Mesodermal cell (in vitro differentiated cells): ENCODE measurements at regions not wholly inside any gene's neighbourhood (a gene's known extent, or its start where the extent isn't known, plus 50 kb on each side); places are given as distances from the start of the nearest gene placed in this dataset.

Source experiments
- H3K27ac ChIP-seq: 2 replicates; pipeline ENCODE4 v1.7.0; 2013; ENCODE audit warnings: mild to moderate bottlenecking, low read depth, low read length, moderate library complexity; ENCODE audit not compliant: severe bottlenecking
- H3K36me3 ChIP-seq: 2 replicates; pipeline ENCODE4 v1.7.1; 2013; ENCODE audit warnings: mild to moderate bottlenecking, low read length, moderate library complexity; ENCODE audit not compliant: control insufficient read depth, insufficient read depth
- H3K4me1 ChIP-seq: one replicate; pipeline ENCODE4 v1.7.1; 2013; ENCODE audit warnings: mild to moderate bottlenecking, low read length; ENCODE audit not compliant: insufficient read depth, control insufficient read depth, poor library complexity, severe bottlenecking
- H3K4me3 ChIP-seq: 2 replicates; pipeline ENCODE4 v1.7.0; 2013; ENCODE audit warnings: low read length, control low read depth, mild to moderate bottlenecking; ENCODE audit not compliant: insufficient read depth, poor library complexity, severe bottlenecking; ENCODE audit errors: extremely low read depth
- H3K9me3 ChIP-seq: 2 replicates; pipeline ENCODE4 v1.7.1; 2013; ENCODE audit warnings: mild to moderate bottlenecking, low read length, moderate library complexity; ENCODE audit not compliant: control insufficient read depth
- WGBS, 2 experiments: methylation state at CpG; one replicate each; pipeline ENCODE4 v1.1.5; 2013; ENCODE audit warnings: missing lambda C conversion rate in 2 of 2; ENCODE audit not compliant: insufficient coverage in 2 of 2; 5-methylcytosine and 5-hydroxymethylcytosine counted together

DNA sequence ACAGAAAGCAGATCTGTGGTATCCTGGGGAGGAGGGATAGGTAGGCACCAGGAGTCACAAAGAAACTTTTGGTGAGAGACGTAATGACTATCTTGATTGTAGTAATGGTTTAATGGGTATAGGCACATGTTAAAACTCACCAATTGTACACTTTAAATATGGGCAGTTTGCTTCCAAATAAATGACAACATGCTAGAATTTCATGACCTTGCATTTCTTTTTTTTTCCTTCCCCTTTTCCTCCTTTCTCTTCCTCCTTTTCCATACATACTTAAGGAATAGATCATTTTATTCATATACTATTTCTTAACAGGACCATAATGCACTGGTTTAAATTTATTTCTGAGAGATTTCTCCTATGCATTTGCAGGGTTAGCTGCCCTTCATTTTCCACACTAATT, 341.8 kb downstream of the TMEM182 start:
- H3K27ac ChIP-seq, result no peak overlapping the region
- WGBS, 2 experiments, result no CpG with 5 or more reads among the region's 1 CpG
- no peaks in the 10 kb centered on the region for H3K9me3 ChIP-seq

DNA sequence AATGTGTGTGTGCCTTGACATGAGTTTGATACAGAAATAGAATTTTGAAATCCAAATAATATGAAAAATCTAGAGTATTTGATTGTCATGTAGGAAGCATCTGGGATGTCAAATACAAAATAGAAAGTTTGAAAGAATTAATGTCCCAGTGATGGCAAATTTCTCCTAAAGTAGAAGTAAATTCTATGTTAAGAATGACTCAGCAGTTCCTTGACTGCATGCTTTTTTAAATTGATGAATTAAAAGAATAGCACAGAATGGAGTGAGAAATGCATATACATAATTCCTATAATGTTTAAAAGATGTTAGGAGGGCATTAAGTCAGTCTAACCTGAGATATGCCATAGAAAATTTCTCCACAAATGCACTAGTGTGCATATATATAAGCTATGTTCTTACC, 357.5 kb downstream of the TMEM182 start:
- no peak overlapping the region for H3K27ac ChIP-seq
- H3K4me1 ChIP-seq, result no peaks in the 10 kb centered on the region
- no peaks in the 10 kb centered on the region for H3K36me3 ChIP-seq
- no peak overlapping the region for H3K4me3 ChIP-seq
- H3K9me3 ChIP-seq, result no peaks in the 10 kb centered on the region

More for the DNA sequence above, 341.8 kb downstream of the TMEM182 start:
- Histone ChIP-seq H3K4me1 (no peaks in the 10 kb centered on the region), H3K4me3 (no peak overlapping the region), H3K36me3 (no peaks in the 10 kb centered on the region)

DNA sequence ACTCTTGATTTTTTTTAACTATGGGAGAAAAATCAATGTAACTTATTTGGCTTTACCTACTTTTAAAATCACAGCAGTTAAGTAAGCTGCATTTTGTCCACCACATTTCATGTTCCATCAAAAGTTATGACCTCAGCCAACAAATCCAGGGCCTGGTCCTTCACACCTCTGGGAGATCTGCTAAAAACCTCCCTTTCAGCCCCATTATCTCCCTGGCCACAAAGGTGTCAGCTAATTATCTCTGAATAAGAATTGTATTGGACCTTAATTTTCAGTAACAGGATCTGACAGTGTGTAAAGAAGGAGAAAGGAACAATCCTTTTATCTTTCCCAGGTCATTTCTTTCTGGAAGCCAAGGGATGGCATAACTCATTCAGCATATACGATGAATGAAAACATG, 359.3 kb downstream of the TMEM182 start:
- no peaks in the 10 kb centered on the region for H3K36me3 ChIP-seq
- H3K4me1 ChIP-seq, result no peaks in the 10 kb centered on the region
- H3K9me3 ChIP-seq, result no peaks in the 10 kb centered on the region
- H3K4me3 ChIP-seq, result no peak overlapping the region
- H3K27ac ChIP-seq, result no peak overlapping the region
- WGBS, 2 experiments, result 60% methylated on average over 1 of the region's 1 CpG; no CpG with 5 or more reads in 1 of the 2 experiments

DNA sequence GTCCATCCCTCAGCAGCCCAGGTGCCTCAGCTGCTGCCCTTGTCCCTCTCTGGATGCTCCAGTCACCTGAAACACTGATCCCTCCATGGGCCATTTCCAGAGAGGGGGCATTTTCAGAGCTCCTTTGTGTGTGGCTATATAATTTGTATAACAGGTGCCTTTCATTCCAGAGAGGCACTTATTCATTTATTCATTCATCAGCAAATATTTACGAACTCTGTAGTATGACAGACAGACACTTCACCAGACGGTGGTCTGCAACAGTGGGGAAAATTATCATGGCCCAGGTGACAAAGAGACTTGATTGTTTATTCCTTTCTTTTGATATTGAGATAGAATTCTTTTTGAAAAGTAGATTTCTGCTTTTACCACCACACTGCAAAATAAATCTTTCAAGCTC, 361.7 kb downstream of the TMEM182 start:
- Histone ChIP-seq H3K4me3 (no peak overlapping the region), H3K9me3 (no peaks in the 10 kb centered on the region), H3K27ac (no peak overlapping the region), H3K4me1 (no peaks in the 10 kb centered on the region), H3K36me3 (no peaks in the 10 kb centered on the region)
- WGBS, 2 experiments, result no CpG with 5 or more reads among the region's 2 CpGs

DNA sequence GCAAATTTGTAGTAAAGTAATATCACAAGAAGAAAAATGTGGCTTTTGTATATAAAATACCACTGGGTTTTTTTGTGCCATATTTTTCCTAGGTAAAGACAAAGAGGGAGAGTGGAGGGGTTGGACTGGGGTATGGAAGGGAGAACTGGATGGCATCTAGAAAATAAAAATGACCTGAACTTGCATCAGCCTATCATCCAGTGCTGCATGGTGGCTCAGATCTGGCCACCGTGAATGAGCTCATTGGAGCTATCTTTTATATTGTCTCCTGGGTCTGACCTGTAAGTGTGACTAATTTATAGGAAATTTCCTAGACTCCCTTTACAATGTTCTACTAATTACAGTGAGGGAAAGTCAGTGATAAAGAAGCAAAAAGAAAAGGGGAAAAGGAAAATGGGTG, 369.0 kb downstream of the TMEM182 start:
- Histone ChIP-seq H3K4me3 (no peak overlapping the region), H3K9me3 (peaks cover 5% of the 10 kb centered on the region), H3K27ac (no peak overlapping the region), H3K4me1 (no peaks in the 10 kb centered on the region), H3K36me3 (no peaks in the 10 kb centered on the region)
- WGBS, 2 experiments, result 80 to 83% methylated on average over 1 of the region's 1 CpG

DNA sequence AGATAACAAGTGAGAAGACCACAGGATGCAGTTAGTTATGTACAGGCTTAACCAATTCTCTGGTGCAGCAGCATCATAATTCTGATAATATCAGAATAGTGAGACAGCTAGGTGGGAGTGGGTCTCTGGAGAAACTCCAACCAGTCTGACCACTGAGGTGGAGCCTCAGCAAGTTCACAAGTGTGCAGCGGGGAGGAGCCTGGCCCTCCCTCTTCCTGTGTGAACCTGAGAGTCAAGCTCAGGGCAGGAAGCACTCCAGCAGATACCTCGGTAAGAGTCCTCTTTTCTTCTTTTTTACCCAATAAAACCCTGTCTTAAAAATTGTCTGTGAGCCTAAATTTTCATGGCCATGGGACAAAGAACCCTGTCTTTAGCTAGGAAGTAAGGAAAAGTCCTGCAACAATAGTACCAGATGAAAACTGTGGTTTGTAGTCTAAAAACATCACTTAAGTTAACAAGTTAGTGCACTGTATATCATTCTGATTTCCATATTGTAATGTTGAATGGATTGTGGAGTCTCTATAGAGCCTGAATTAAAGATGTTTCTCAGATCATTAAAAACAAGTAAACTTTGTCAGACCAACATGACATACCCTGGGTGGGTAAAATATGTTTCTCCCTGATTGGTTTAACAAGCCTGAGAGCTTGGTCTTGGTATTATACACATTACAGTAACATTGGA, 370.8 kb downstream of the TMEM182 start:
- no peaks in the 10 kb centered on the region for H3K4me1 ChIP-seq
- H3K4me3 ChIP-seq, result no peak overlapping the region
- WGBS, 2 experiments, result 78% methylated on average over 1 of the region's 2 CpGs; no CpG with 5 or more reads in 1 of the 2 experiments
- no peaks in the 10 kb centered on the region for H3K36me3 ChIP-seq
- no peak overlapping the region for H3K27ac ChIP-seq
- peaks cover 5% of the 10 kb centered on the region for H3K9me3 ChIP-seq

DNA sequence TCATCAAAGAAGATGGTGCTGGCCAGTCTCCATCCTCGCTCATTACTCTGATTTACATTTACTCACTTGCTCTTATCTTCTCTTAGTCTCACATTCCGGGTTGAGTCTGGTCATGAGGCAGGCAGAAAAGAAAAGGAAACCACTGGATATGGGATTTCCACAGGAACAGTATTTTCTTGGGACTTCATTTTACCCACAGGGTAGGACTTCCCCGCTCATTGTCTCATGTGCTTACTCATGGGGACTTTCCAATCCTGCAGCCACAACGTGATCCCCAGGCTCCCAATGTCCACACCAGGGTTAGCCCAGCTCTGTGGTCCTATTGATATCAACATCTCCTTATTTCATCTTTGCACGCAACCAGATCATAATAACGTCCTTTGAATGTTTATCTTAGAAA, 373.8 kb downstream of the TMEM182 start:
- Histone ChIP-seq H3K9me3 (peaks cover 5% of the 10 kb centered on the region), H3K27ac (no peak overlapping the region), H3K4me1 (no peaks in the 10 kb centered on the region), H3K36me3 (no peaks in the 10 kb centered on the region), H3K4me3 (no peak overlapping the region)
- 83 to 93% methylated on average over 2 of the region's 6 CpGs for WGBS, 2 experiments

DNA sequence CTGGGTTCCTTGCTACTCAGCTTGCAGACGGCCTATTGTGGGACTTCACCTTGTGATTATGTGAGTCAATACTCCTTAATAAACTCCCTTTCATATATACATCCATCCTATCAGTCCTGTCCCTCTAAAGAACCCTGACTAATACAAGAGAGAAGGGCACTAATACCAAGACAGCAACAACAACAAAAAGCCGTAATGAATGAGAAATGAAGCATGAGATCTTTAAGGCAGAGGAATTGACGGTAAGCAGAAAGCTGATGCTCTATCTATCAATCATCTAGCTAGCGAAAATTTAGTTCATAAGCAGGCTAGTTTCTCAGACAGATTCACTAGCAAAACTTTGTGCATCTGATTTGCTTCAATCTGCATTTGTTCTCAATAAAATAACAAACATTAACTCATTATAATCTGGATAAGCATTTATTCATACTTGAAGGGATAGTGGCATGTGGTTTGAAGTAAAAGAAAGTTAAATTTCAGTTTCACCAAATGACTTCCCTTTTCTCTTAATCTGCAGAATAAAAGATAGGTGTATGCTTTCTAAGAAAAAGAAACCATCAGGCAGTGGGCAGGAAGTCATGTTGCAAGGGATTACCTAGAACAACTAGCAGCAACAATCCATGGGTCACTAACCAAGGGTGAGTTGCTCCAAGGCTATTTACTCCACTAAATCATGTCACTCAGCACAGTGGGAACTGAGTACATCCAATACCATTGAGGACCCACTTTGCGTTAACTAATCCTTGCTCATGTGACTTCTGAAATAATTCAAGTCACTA, 376.5 kb downstream of the TMEM182 start:
- WGBS, 2 experiments, result 89 to 100% methylated on average over 1 to 4 of the region's 5 CpGs
- H3K9me3 ChIP-seq, result no peaks in the 10 kb centered on the region
- no peak overlapping the region for H3K4me3 ChIP-seq

DNA sequence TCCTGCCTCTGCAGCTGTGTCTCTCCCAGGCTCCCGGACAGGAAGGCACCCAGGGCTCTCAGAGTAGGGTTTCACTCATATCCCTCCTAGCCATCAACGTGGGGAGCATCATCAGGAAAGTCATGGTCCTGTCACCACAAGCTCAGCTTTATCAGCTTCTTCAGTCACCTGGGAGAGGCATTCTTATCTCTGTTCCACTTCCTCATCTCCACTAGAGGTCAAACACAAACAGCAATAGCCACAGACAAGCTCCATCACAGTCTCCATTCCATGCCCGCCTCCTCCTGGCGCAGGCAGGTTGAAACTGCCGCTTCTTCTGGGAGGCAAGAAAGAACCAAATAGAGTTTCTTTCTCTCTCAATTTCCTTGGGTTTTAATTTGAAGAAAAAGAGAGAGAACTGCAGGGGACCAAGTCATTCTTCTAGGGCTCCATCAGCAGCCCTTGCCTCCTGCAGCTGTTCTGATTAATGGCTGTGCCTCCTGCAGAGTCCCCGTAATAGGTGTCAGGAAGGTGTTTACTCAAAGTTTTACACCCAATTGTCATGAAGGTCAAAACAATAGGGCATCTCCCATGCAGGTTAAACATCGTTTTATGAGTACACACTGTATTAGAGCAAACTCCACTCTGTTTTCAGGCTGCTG, 377.9 kb downstream of the TMEM182 start:
- Histone ChIP-seq H3K9me3 (no peaks in the 10 kb centered on the region), H3K27ac (no peak overlapping the region), H3K36me3 (no peaks in the 10 kb centered on the region), H3K4me3 (no peak overlapping the region), H3K4me1 (no peaks in the 10 kb centered on the region)
- WGBS, 2 experiments, result 42 to 67% methylated on average over 3 to 5 of the region's 7 CpGs

More for the DNA sequence above, 376.5 kb downstream of the TMEM182 start:
- H3K36me3 ChIP-seq, result no peaks in the 10 kb centered on the region
- no peaks in the 10 kb centered on the region for H3K4me1 ChIP-seq
- H3K27ac ChIP-seq, result no peak overlapping the region

DNA sequence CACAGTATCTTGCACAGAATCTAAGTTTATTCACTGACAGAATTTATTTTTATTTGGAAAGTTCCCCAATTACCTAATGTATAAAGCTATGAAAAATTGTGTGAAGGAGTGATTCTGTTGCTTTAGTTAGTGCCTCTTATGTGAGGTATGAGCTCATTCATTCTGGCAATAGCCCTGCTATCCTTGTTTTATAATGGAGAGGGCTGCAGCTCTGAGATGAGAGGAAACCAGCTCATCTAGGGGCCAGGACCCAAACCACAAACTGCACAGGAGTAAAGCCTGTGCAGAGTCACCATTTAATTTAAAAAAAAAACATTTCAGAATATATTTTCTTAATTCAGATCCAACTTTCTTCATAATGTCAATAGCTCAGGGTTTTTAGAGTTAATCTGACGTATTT, 383.0 kb downstream of the TMEM182 start:
- no peaks in the 10 kb centered on the region for H3K4me1 ChIP-seq
- no peak overlapping the region for H3K27ac ChIP-seq
- no peak overlapping the region for H3K4me3 ChIP-seq
- no peaks in the 10 kb centered on the region for H3K36me3 ChIP-seq
- no peaks in the 10 kb centered on the region for H3K9me3 ChIP-seq
- 33 to 67% methylated on average over 1 of the region's 1 CpG for WGBS, 2 experiments

DNA sequence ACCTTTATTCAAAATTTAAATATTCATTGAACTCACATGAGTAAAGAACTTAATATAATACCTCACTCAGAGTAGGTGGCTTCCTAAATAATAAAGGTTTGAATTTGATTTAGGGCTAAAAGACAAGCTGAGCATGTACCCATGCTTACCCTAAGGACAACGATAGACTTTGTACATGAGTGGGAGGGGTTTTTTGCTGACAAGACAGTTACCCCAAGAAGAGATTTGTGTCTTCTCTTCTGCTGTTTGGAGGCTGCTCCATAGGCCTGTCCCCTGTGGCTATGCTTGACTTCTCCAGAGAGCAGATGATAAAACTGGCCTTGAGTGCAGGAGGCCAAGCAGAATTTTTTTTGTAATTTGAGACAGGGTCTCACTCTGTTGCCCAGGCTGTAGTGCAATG, 383.9 kb downstream of the TMEM182 start:
- H3K27ac ChIP-seq, result no peak overlapping the region
- no peaks in the 10 kb centered on the region for H3K9me3 ChIP-seq
- H3K36me3 ChIP-seq, result no peaks in the 10 kb centered on the region
- 100% methylated on average over 1 of the region's 1 CpG; no CpG with 5 or more reads in 1 of the 2 experiments for WGBS, 2 experiments
- no peak overlapping the region for H3K4me3 ChIP-seq
- H3K4me1 ChIP-seq, result no peaks in the 10 kb centered on the region
